DND-41 (cell line): ENCODE measurements at regions not wholly inside any gene's neighbourhood (a gene's known extent, or its start where the extent isn't known, plus 50 kb on each side); places are given as distances from the start of the nearest gene placed in this dataset.

Experiments
- ATAC-seq: fragments of 200-7000 bp; cut with Tn5 transposase; 3 replicates; pipeline ENCODE4 v1.9.1; 2021; ENCODE audit warnings: low read depth; ENCODE audit not compliant: insufficient read depth
- DNase-seq: peaks from one replicate; pipeline ENCODE4 v3.0.0-alpha.2; 2020
- H2AFZ ChIP-seq: 2 replicates; pipeline ENCODE4 v1.6.0; 2012; ENCODE audit warnings: low read depth, low read length
- H3K27ac ChIP-seq: 2 replicates; pipeline ENCODE4 v1.5.1; 2012; ENCODE audit warnings: low read length, inconsistent platforms
- H3K27me3 ChIP-seq: fragments of 200-600 bp; sonication (generic); 2 replicates; pipeline ENCODE4 v1.6.0; 2012; ENCODE audit warnings: low read length, mild to moderate bottlenecking, inconsistent platforms; ENCODE audit not compliant: insufficient read depth, poor library complexity
- H3K36me3 ChIP-seq: 2 replicates; pipeline ENCODE4 v1.5.1; 2012; ENCODE audit warnings: low read length, inconsistent platforms; ENCODE audit not compliant: insufficient read depth
- H3K4me1 ChIP-seq: 2 replicates; pipeline ENCODE4 v1.5.1; 2012; ENCODE audit warnings: mild to moderate bottlenecking, low read length; ENCODE audit not compliant: insufficient read depth
- H3K4me2 ChIP-seq: 2 replicates; pipeline ENCODE4 v1.6.0; 2012; ENCODE audit warnings: mild to moderate bottlenecking, moderate library complexity, low read length, inconsistent platforms; ENCODE audit not compliant: insufficient read depth
- H3K4me3 ChIP-seq, 2 experiments: fragments of 200-600 bp in 1 of 2; shearing (Covaris generic) in 1 of 2; 2 replicates each; pipeline ENCODE4 v1.5.1; 2012 to 2016; ENCODE audit warnings: inconsistent platforms in 2 of 2, low read length in 2 of 2, mild to moderate bottlenecking in 2 of 2, low read depth in 1 of 2, moderate library complexity in 1 of 2
- H3K79me2 ChIP-seq: 2 replicates; pipeline ENCODE4 v1.6.0; 2012; ENCODE audit warnings: low read length, inconsistent platforms; ENCODE audit not compliant: insufficient read depth
- H3K9ac ChIP-seq: 2 replicates; pipeline ENCODE4 v1.6.0; 2012; ENCODE audit warnings: low read depth, mild to moderate bottlenecking, inconsistent platforms, low read length, moderate library complexity
- H3K9me3 ChIP-seq: 2 replicates; pipeline ENCODE4 v1.5.1; 2012; ENCODE audit warnings: low read length, moderate library complexity, mild to moderate bottlenecking, inconsistent platforms; ENCODE audit not compliant: insufficient read depth, severe bottlenecking
- H4K20me1 ChIP-seq: 2 replicates; pipeline ENCODE4 v1.6.0; 2012; ENCODE audit warnings: low read length; ENCODE audit not compliant: insufficient read depth
- EZH2 ChIP-seq: IDR thresholded peaks from 3 replicates; pipeline ENCODE4 v1.6.1; 2012; ENCODE audit warnings: borderline replicate concordance, low read depth, mild to moderate bottlenecking, moderate library complexity, low read length, inconsistent platforms; ENCODE audit not compliant: severe bottlenecking
- TF ChIP-seq, protein P1 (sequence below): IDR thresholded peaks from 2 replicates; pipeline ENCODE4 v1.5.1; 2012; ENCODE audit warnings: borderline replicate concordance, low read length, moderate library complexity, mild to moderate bottlenecking; ENCODE audit not compliant: poor library complexity, severe bottlenecking; ENCODE audit errors: extremely low read depth

DNA sequence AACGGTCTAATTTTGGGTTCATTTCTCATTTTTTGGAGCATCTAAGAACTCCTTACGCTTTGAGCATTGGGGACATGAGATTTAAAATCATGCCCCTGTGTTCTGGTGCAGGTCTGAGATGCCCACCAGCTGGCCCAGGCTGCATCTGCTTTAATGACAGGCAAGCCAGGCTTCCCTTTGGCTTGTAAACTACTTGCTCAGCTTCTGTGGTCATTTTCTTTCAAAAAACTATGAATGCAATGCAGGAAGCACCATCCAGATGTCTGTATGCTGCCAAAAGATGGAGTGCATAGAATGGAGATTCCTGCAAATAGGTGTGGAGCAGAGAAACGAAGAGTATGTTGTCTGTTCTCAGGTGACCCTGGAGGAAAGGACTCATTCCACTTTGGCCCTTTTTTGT, 399.9 kb upstream of the ADAMTSL1 start:
- DNase-seq (no peak), ATAC-seq (no peak)
- H3K27ac ChIP-seq, result no peak overlapping the region
- H3K9me3 ChIP-seq, result no peaks in the 10 kb centered on the region
- H3K79me2 ChIP-seq, result no peaks in the 10 kb centered on the region
- no peak overlapping the region for H3K4me2 ChIP-seq
- H3K9ac ChIP-seq, result no peak overlapping the region
- no peak overlapping the region for H2AFZ ChIP-seq
- no peaks in the 10 kb centered on the region for H3K27me3 ChIP-seq
- TF ChIP-seq EZH2, result no peak
- TF ChIP-seq, protein P1, sequence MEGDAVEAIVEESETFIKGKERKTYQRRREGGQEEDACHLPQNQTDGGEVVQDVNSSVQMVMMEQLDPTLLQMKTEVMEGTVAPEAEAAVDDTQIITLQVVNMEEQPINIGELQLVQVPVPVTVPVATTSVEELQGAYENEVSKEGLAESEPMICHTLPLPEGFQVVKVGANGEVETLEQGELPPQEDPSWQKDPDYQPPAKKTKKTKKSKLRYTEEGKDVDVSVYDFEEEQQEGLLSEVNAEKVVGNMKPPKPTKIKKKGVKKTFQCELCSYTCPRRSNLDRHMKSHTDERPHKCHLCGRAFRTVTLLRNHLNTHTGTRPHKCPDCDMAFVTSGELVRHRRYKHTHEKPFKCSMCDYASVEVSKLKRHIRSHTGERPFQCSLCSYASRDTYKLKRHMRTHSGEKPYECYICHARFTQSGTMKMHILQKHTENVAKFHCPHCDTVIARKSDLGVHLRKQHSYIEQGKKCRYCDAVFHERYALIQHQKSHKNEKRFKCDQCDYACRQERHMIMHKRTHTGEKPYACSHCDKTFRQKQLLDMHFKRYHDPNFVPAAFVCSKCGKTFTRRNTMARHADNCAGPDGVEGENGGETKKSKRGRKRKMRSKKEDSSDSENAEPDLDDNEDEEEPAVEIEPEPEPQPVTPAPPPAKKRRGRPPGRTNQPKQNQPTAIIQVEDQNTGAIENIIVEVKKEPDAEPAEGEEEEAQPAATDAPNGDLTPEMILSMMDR, result no peak
- no peak overlapping the region for H3K4me3 ChIP-seq
- H3K36me3 ChIP-seq, result no peaks in the 10 kb centered on the region
- no peaks in the 10 kb centered on the region for H3K4me1 ChIP-seq
- no peaks in the 10 kb centered on the region for H4K20me1 ChIP-seq

DNA sequence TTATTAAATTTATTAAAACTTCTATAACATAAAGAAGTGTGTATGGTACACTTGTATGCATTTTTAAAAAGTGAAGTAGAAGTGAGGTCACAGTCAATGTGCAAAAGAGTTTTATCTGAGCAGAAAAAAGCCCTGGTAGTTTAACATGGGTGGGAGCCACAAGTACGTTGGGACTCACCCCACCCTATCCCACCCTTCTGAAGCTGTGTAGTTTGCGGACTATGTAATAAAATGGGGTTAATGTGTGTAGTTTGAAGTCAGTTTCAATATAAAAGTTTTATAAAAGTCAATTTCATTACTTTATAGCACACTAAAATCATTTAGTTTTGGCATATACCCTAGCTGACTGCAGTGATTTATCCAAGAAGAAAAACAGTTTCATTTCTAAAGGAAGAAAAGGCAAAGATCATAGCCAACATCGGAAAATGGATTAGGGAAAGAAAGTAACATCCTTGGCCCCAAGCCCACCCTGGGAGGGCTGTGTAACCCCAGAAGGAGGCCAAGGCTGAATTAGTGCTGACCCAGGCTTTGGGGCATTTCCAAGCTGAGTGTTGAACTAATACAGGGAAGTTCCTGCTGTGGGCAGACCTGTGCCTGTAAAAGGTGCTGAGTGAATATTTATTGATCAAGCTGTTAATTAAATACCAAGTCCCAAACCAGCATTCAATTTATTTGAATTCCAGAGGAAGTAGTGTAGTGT, 398.6 kb upstream of the ADAMTSL1 start:
- Histone ChIP-seq H2AFZ (no peak overlapping the region), H3K79me2 (no peaks in the 10 kb centered on the region), H3K36me3 (no peaks in the 10 kb centered on the region), H3K4me2 (no peak overlapping the region), H3K4me1 (no peaks in the 10 kb centered on the region), H3K27ac (no peak overlapping the region), H3K27me3 (no peaks in the 10 kb centered on the region), H3K4me3 (no peak overlapping the region), H3K9me3 (no peaks in the 10 kb centered on the region), H4K20me1 (no peaks in the 10 kb centered on the region), H3K9ac (no peak overlapping the region)
- ATAC-seq (no peak), DNase-seq (no peak)
- TF ChIP-seq, protein P1, result no peak
- no peak for TF ChIP-seq EZH2

DNA sequence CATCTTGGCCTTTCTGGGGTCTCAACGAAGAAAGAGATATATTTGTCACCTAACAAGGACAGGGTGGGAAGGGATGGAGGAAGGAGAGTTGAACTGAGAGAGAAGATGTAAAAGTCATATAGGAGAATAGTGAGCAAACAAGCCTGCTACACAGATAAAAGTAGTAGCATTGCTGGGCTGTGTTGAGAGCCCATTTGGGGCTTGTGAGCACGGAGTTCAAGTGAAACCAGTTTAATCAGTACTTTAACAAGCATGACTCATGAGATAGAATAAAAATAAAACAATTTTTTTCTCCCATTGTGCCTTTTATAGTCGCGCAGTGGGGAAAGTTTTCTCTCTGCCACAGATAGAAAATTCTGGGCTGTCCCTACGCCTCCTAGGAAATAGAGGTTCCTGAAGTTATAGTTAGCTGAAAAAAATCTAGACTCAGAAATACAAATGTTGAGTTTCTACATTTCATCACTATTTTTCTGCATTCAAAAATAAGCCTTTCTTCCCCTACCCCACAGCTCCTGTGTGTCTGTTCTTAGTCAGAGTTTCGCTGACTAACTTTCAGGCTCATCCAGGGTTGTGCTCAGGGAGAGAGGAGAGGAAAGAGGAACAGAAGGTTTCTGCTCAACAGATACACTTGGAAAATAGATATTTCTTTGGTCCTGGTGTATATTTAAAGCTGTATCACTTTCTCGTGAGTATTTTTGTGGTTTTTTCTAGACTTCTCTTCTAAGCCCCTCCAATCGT, 395.8 kb upstream of the ADAMTSL1 start:
- Histone ChIP-seq H3K9ac (no peak overlapping the region), H3K4me1 (no peaks in the 10 kb centered on the region), H3K27me3 (no peaks in the 10 kb centered on the region), H3K36me3 (no peaks in the 10 kb centered on the region), H3K9me3 (no peaks in the 10 kb centered on the region), H3K4me2 (no peak overlapping the region), H3K27ac (no peak overlapping the region), H4K20me1 (no peaks in the 10 kb centered on the region), H3K4me3 (no peak overlapping the region), H3K79me2 (no peaks in the 10 kb centered on the region), H2AFZ (no peak overlapping the region)
- ATAC-seq (no peak), DNase-seq (no peak)
- no peak for TF ChIP-seq EZH2
- TF ChIP-seq, protein P1, result no peak
